Activated effector memory CD4-positive, alpha-beta T cell treated with Interleukin-2 at 50 U/mL for 16 hours (primary cell): ENCODE measurements at regions not wholly inside any gene's neighbourhood (a gene's known extent, or its start where the extent isn't known, plus 50 kb on each side); places are given as distances from the start of the nearest gene placed in this dataset.

Experiments
- DNase-seq: peaks from one replicate; pipeline ENCODE4 v3.0.0-alpha.2; 2020

- DNase-seq: no peak
These were observed 123.3 kb upstream of the THY1 start for GRCh38 chr11:119545978-119546915.

- DNase-seq: no peak
These were observed 117.6 kb upstream of the THY1 start for GRCh38 chr11:119540370-119541125.

- no peak for DNase-seq
These were observed 116.6 kb upstream of the THY1 start for GRCh38 chr11:119539583-119539982.

- DNase-seq: no peak
These were observed 115.8 kb upstream of the THY1 start for GRCh38 chr11:119538753-119539152.

GRCh38 chr11:119537306-119538253, 114.6 kb upstream of the THY1 start:
- DNase-seq: no peak

- DNase-seq: no peak
These were observed 113.8 kb upstream of the THY1 start for GRCh38 chr11:119536801-119537200.

- DNase-seq: peak; percentile 17
These were observed 111.2 kb upstream of the THY1 start for GRCh38 chr11:119533921-119534736.

GRCh38 chr11:119533462-119533861, 110.5 kb upstream of the THY1 start:
- DNase-seq: no peak

GRCh38 chr11:119532551-119532950, 109.6 kb upstream of the THY1 start:
- DNase-seq: no peak

GRCh38 chr11:119531623-119532022, 108.7 kb upstream of the THY1 start:
- no peak for DNase-seq

- no peak for DNase-seq
These were observed 108.1 kb upstream of the THY1 start for GRCh38 chr11:119531056-119531455.

- no peak for DNase-seq
These were observed 107.5 kb upstream of the THY1 start for GRCh38 chr11:119530509-119530908.

GRCh38 chr11:119529936-119530335, 107.0 kb upstream of the THY1 start:
- no peak for DNase-seq

- DNase-seq: no peak
These were observed 106.3 kb upstream of the THY1 start for GRCh38 chr11:119529063-119529845.

GRCh38 chr11:119525867-119526196, 102.9 kb upstream of the THY1 start:
- DNase-seq: no peak

GRCh38 chr11:119525180-119525866, 102.4 kb upstream of the THY1 start:
- no peak for DNase-seq

GRCh38 chr11:119523539-119524157, 100.7 kb upstream of the THY1 start:
- no peak for DNase-seq

- no peak for DNase-seq
These were observed 99.6 kb upstream of the THY1 start for GRCh38 chr11:119522609-119523008.

- no peak for DNase-seq
These were observed 98.6 kb upstream of the THY1 start for GRCh38 chr11:119521551-119521950.

GRCh38 chr11:119520966-119521365, 98.0 kb upstream of the THY1 start:
- DNase-seq: no peak
